Activated CD4-positive, alpha-beta memory T cell treated with anti-CD3 and anti-CD28 coated beads for 36 hours (primary cell): ENCODE measurements at regions not wholly inside any gene's neighbourhood (a gene's known extent, or its start where the extent isn't known, plus 50 kb on each side); places are given as distances from the start of the nearest gene placed in this dataset.

Experiments
- CTCF ChIA-PET: fragments of 350-600 bp; sonication (Branson Sonifier 250); formaldehyde crosslinking; loops from one replicate; lab custom pipeline; 2021; ENCODE audit warnings: antibody characterized with exemption, inconsistent platforms; lab: Charles Lee
- POLR2A ChIA-PET: fragments of 350-600 bp; sonication (Branson Sonifier 250); formaldehyde crosslinking; loops from one replicate; lab custom pipeline; 2021; ENCODE audit warnings: antibody characterized with exemption; lab: Charles Lee
- DNase-seq: peaks from one replicate; pipeline ENCODE4 v3.0.0-alpha.2; 2020
- H3K27ac Mint-ChIP-seq: one replicate; pipeline ENCODE4 v1.8.0; 2021; ENCODE audit warnings: mixed read lengths
- H3K27me3 Mint-ChIP-seq: one replicate; pipeline ENCODE4 v1.8.0; 2021; ENCODE audit warnings: mixed read lengths
- H3K36me3 Mint-ChIP-seq: one replicate; pipeline ENCODE4 v1.8.0; 2021; ENCODE audit warnings: mixed read lengths
- H3K4me1 Mint-ChIP-seq: one replicate; pipeline ENCODE4 v1.8.0; 2021; ENCODE audit warnings: low read depth, mixed read lengths
- H3K4me3 Mint-ChIP-seq: one replicate; pipeline ENCODE4 v1.8.0; 2021; ENCODE audit warnings: mild to moderate bottlenecking, mixed read lengths
- H3K9me3 Mint-ChIP-seq: one replicate; pipeline ENCODE4 v1.8.0; 2021; ENCODE audit warnings: mixed read lengths
- intact Hi-C: fragments of 100-400 bp; cut with micrococcal nuclease; formaldehyde crosslinking; loops from one replicate; pipeline ENCODE4 v1.15.1; 2023

GRCh38 chr4:67091673-67092072 lies 453.6 kb downstream of the CENPC start:
- CTCF ChIA-PET, result no interaction called here
- no peak overlapping the region for H3K27ac Mint-ChIP-seq

GRCh38 chr4:67087897-67088296 lies 457.4 kb downstream of the CENPC start:
- Mint-ChIP-seq H3K4me1 (no peaks in the 10 kb centered on the region), H3K27ac (no peak overlapping the region), H3K9me3 (no peaks in the 10 kb centered on the region), H3K4me3 (no peak overlapping the region), H3K36me3 (no peaks in the 10 kb centered on the region), H3K27me3 (no peaks in the 10 kb centered on the region)
- POLR2A ChIA-PET, result no interaction called here
- CTCF ChIA-PET, result interaction anchor here (0.7 to 3.5 kb wide), 10 partner anchors 11 to 1088 kb away, joined by 3 to 15 read pairs (median 4); no protein-coding TSS in a partner anchor
- peak; percentile 52 for DNase-seq
- intact Hi-C loops, result loop anchor here (1.0 kb wide), 1 partner anchor 239 kb away; no protein-coding TSS in a partner anchor

More at GRCh38 chr4:67091673-67092072, 453.6 kb downstream of the CENPC start:
- no peaks in the 10 kb centered on the region for H3K27me3 Mint-ChIP-seq
- intact Hi-C loops, result no loop called here
- no peaks in the 10 kb centered on the region for H3K36me3 Mint-ChIP-seq
- H3K9me3 Mint-ChIP-seq, result no peaks in the 10 kb centered on the region
- no peak overlapping the region for H3K4me3 Mint-ChIP-seq
- POLR2A ChIA-PET, result no interaction called here
- no peaks in the 10 kb centered on the region for H3K4me1 Mint-ChIP-seq
- DNase-seq, result no peak

GRCh38 chr4:67084783-67085182 lies 460.5 kb downstream of the CENPC start:
- Mint-ChIP-seq H3K4me1 (no peaks in the 10 kb centered on the region), H3K4me3 (no peak overlapping the region), H3K27ac (no peak overlapping the region), H3K36me3 (no peaks in the 10 kb centered on the region), H3K9me3 (no peaks in the 10 kb centered on the region), H3K27me3 (no peaks in the 10 kb centered on the region)
- intact Hi-C loops, result no loop called here
- no peak for DNase-seq
- ChIA-PET CTCF (no interaction called here), POLR2A (no interaction called here)

DNA sequence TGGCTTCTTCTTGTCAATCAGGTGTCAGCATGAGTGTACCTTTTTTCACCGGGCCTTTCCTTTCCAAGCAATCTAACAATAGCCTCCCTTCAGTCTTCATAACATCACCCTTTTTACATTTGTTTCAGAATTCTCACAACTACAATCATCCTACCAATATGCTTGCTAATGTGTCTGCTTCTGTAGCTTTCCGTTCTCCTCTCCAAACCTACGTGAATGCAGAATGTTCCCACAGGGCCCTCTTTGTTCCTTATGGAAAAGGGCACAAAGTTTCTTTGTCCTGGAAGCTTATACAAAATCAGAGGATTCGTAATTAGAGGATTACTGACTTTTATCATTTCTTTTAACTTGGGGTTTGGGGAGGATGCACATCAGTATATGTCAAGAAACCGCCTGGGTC lies 461.8 kb downstream of the CENPC start:
- CTCF ChIA-PET, result no interaction called here
- no peaks in the 10 kb centered on the region for H3K36me3 Mint-ChIP-seq

DNA sequence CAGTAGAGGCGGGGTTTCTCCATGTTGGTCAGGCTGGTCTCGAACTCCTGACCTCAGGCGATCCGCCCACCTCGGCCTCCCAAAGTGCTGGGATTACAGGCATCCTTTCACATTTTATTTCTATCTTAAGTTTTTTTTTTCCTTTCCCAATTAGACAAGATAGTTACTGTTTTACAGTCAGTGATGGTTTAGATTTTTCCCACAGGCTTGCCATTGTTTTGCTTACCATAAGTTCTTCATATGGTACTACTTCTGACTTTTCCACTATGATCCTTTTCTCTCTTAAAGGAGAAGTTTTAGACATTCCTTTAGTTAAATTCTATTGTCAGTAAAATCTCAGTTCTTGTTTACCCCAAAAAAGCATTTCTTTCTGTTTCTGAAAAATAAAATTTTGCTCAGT lies 462.6 kb downstream of the CENPC start:
- Mint-ChIP-seq H3K4me1 (no peaks in the 10 kb centered on the region), H3K9me3 (no peaks in the 10 kb centered on the region), H3K4me3 (no peak overlapping the region), H3K36me3 (no peaks in the 10 kb centered on the region), H3K27me3 (no peaks in the 10 kb centered on the region), H3K27ac (no peak overlapping the region)
- DNase-seq, result no peak
- ChIA-PET CTCF (no interaction called here), POLR2A (no interaction called here)
- intact Hi-C loops, result no loop called here

More for the DNA sequence above, 461.8 kb downstream of the CENPC start:
- intact Hi-C loops, result no loop called here
- POLR2A ChIA-PET, result no interaction called here
- H3K27ac Mint-ChIP-seq, result no peak overlapping the region
- no peak overlapping the region for H3K4me3 Mint-ChIP-seq
- no peaks in the 10 kb centered on the region for H3K27me3 Mint-ChIP-seq
- no peak for DNase-seq
- no peaks in the 10 kb centered on the region for H3K9me3 Mint-ChIP-seq
- H3K4me1 Mint-ChIP-seq, result no peaks in the 10 kb centered on the region

DNA sequence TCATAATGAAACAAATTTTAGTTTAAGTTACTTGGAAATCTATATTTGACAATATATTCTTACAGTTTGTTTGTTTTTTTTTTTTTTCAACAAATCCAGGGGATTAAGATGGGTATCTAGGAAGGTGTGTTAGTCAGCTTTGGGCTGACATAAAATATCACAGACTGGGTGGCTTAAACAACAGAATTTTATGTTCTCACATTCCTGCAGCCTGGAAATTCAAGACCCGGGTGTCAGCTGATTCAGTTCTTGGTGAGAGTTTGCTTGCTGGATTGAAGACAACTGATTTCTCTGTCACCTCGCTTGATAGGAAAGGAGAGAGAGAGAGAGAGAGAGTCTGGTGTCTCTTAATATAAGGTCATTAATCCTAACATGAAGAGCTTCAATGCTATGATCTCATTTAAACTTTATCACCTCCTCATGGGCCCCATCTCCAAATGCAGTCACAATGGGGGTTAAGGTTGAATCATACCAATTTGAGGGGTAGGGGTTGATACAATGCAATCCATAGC lies 465.2 kb downstream of the CENPC start:
- no peak for DNase-seq
- H3K4me3 Mint-ChIP-seq, result no peak overlapping the region
- intact Hi-C loops, result no loop called here
- ChIA-PET POLR2A (no interaction called here), CTCF (no interaction called here)
- H3K27me3 Mint-ChIP-seq, result no peaks in the 10 kb centered on the region
- H3K36me3 Mint-ChIP-seq, result no peaks in the 10 kb centered on the region
- no peaks in the 10 kb centered on the region for H3K9me3 Mint-ChIP-seq
- no peaks in the 10 kb centered on the region for H3K4me1 Mint-ChIP-seq
- no peak overlapping the region for H3K27ac Mint-ChIP-seq

DNA sequence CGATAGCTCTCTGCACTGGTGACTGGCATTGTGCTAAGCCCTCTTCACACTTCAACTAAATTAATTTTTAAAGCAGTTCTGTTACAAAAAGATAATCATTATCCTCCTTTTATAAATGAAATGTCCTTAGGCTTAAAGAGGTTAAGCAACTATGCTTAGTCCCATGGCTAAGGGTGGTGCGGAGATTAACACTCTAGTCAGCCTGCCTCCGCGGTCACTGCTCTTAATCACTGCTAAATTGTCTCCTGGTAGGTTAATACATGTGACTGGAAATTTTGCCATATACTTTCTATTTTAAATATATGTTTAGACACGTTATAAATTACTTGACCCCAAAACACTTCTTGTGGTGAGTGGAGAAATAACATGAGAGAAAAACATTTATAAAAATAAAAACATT lies 473.7 kb downstream of the CENPC start:
- CTCF ChIA-PET, result no interaction called here
- intact Hi-C loops, result no loop called here
- peaks cover 4% of the 10 kb centered on the region for H3K9me3 Mint-ChIP-seq
- no peaks in the 10 kb centered on the region for H3K4me1 Mint-ChIP-seq
- peaks cover 1% of the 10 kb centered on the region for H3K27me3 Mint-ChIP-seq
- no peak overlapping the region for H3K27ac Mint-ChIP-seq
- POLR2A ChIA-PET, result no interaction called here
- H3K36me3 Mint-ChIP-seq, result no peaks in the 10 kb centered on the region
- no peak for DNase-seq
- H3K4me3 Mint-ChIP-seq, result no peak overlapping the region

DNA sequence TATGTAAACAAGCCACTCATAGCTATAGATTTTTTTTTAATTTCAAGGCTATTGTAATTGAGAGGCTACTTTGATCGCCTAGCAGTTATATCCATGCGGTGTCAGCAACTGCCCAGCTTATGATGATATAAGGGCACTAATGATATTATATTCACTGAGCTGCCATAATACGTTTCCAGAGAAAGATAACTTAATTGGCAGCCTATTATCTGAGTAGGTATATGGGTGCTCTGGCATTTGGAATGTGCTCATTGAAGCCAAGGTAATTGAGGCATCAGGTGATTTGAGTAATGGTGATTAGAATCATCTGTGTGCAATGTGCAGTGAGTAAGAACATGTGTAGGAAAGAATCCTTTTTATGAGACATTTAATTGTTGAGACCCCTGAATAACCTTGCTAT lies 490.0 kb downstream of the CENPC start:
- H3K36me3 Mint-ChIP-seq, result no peaks in the 10 kb centered on the region
- POLR2A ChIA-PET, result no interaction called here
- no peaks in the 10 kb centered on the region for H3K27me3 Mint-ChIP-seq
- intact Hi-C loops, result no loop called here
- DNase-seq, result no peak
- no peak overlapping the region for H3K4me3 Mint-ChIP-seq
- H3K9me3 Mint-ChIP-seq, result no peaks in the 10 kb centered on the region
- no peaks in the 10 kb centered on the region for H3K4me1 Mint-ChIP-seq
- H3K27ac Mint-ChIP-seq, result no peak overlapping the region
- CTCF ChIA-PET, result no interaction called here

GRCh38 chr4:67054896-67055295 lies 490.4 kb downstream of the CENPC start:
- POLR2A ChIA-PET, result no interaction called here
- intact Hi-C loops, result no loop called here
- Mint-ChIP-seq H3K4me3 (no peak overlapping the region), H3K4me1 (no peaks in the 10 kb centered on the region), H3K9me3 (no peaks in the 10 kb centered on the region), H3K27me3 (no peaks in the 10 kb centered on the region), H3K36me3 (no peaks in the 10 kb centered on the region), H3K27ac (no peak overlapping the region)
- no peak for DNase-seq
- CTCF ChIA-PET, result no interaction called here

GRCh38 chr4:67052814-67053675 lies 492.3 kb downstream of the CENPC start:
- H3K27ac Mint-ChIP-seq, result no peak overlapping the region
- no peak for DNase-seq
- CTCF ChIA-PET, result no interaction called here

GRCh38 chr4:67051000-67051789 lies 494.1 kb downstream of the CENPC start:
- no peak for DNase-seq
- ChIA-PET CTCF (no interaction called here), POLR2A (no interaction called here)
- Mint-ChIP-seq H3K4me3 (no peak overlapping the region), H3K27ac (no peak overlapping the region), H3K4me1 (no peaks in the 10 kb centered on the region), H3K9me3 (no peaks in the 10 kb centered on the region), H3K36me3 (no peaks in the 10 kb centered on the region), H3K27me3 (no peaks in the 10 kb centered on the region)
- intact Hi-C loops, result no loop called here

More at GRCh38 chr4:67052814-67053675, 492.3 kb downstream of the CENPC start:
- intact Hi-C loops, result no loop called here
- Mint-ChIP-seq H3K4me1 (no peaks in the 10 kb centered on the region), H3K27me3 (no peaks in the 10 kb centered on the region), H3K36me3 (no peaks in the 10 kb centered on the region), H3K9me3 (no peaks in the 10 kb centered on the region), H3K4me3 (no peak overlapping the region)
- POLR2A ChIA-PET, result no interaction called here

DNA sequence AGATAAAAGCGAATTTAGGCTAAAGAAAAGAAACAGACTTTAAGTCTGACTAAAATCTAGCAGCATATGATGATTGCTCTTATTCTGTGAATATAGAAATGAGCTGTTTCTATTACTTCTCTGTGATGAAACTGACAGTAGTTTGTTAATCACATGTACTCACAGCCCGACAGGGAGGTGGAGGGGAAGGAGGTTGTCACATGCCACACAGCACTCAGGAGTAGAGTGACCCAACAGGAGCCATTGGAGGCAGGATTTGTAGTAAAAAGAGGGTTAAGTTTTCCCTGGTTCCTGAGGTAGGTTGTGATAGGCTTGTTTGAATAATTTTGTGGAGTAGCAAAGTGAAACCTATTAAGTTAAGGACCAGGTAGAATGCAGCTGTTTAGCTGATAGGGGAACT lies 495.9 kb downstream of the CENPC start:
- no peaks in the 10 kb centered on the region for H3K4me1 Mint-ChIP-seq
- peaks cover 2% of the 10 kb centered on the region for H3K9me3 Mint-ChIP-seq
- DNase-seq, result no peak
- H3K27ac Mint-ChIP-seq, result no peak overlapping the region
- POLR2A ChIA-PET, result no interaction called here
- no peak overlapping the region for H3K4me3 Mint-ChIP-seq
- no peaks in the 10 kb centered on the region for H3K36me3 Mint-ChIP-seq
- no peaks in the 10 kb centered on the region for H3K27me3 Mint-ChIP-seq
- CTCF ChIA-PET, result no interaction called here
- intact Hi-C loops, result no loop called here
